DMS114 treated with DMSO at 0.1 percent for 48 hours (cell line): ENCODE measurements at regions not wholly inside any gene's neighbourhood (a gene's known extent, or its start where the extent isn't known, plus 50 kb on each side); places are given as distances from the start of the nearest gene placed in this dataset.

Source experiments
- DNase-seq: peaks from one replicate; lab custom pipeline; 2025; ENCODE audit not compliant: unreplicated experiment; lab: John Stamatoyannopoulos, UW

DNA sequence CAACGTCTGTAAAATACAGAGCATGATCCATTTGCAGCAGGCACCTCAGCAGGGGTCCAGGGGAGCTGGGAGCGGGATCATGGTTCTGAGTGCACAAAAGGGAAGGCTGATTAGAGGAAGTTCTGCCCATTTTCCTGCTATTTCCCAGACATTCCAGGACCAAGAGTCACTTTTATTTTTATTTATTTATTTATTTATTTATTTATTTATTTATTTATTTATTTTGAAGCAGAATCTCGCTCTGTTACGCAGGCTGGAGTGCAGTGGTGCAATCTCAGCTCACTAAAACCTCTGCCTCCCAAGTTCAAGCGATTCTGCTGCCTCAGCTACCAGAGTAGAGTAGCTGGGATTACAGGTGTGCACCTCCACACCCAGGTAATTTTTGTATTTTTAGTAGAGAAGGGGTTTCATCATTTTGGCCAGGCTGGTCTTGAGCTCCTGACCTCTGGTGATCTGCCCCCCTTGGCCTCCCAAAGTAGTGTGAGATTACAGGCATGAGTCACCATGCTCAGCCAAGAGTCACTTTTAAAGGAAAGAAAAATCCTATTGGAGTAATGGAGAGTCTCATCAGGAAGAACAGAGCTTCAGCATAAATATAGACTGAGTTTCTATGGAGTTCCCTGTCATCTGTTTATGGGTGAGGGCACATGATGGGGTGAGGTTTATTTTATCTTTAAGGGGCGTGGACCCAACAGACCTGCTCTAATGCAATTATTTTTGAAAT, 355.2 kb downstream of the HAPSTR1 start:
- DNase-seq = no peak

DNA sequence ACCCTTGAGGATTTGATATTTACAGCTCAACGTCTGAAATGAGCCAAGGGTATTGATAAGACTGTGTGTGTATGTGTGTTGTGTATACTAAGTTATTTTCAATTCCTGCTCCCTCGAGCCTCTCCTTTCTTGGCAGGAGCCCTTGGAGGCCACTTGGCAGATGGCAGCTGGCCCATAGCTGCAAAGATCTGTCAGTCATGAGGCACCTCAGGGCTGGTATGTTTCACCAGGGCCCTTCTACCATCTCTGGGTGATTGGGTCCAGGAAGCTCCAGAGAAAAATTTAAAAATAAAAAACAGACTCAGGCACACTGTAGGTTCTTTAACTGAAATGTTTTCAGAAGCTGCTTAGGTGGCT, 355.7 kb downstream of the HAPSTR1 start:
- no peak for DNase-seq

DNA sequence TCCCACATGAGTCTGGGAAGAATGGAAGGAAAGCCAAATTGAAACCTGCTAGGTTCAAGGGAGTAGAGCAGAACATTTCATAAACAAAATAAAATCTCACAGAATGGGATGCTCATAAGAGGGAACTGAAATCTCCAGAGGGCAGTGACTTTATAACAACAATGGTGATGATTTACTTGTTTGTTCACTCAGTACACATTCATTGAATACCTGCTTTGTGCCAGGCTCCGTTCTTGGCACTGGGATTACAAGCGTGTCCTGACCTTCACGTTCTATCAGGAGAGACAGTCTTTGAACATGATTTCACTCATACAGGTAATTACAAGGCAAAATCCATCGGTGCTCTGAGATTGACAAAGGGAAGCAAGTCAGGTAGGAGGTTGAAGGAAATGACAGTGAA, 356.3 kb downstream of the HAPSTR1 start:
- no peak for DNase-seq

DNA sequence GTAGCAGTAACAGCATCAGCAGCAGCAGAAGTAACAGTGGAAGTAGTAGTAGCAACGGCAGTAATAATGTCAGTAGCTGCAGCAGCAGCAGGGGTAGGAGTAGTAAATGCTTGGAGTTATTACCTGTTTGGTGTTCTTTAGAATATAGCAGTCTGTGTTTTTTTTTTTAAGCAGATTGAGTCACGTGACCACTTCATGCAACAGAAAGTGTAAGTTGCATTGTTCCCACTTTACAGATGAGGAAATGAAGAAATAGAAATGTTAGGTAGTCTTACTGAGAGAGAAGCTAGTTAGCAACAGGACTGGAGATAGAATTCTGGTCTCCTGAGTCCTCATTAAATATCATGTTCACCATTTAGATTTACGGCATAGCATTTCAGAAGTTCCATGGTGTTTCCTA, 358.2 kb downstream of the HAPSTR1 start:
- no peak for DNase-seq

DNA sequence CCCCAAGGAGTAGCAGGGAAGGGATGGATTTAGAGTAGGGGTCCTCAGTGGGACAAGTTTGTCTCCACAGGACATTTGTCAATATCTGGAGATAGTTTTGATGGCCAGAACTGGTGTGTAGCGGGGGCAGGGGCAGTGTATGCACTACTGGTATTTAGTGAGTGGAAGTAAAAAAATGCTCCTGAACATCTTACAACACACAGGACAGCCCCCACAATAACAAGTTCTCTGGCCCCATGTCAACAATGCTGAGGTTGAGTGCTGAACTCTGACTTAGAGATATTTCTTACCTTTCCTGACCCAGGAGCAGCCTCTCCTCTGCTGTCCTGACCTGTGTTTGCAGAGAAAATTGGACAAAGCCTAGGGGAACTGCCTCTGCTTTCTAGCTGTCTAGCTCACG, 365.8 kb downstream of the HAPSTR1 start:
- no peak for DNase-seq

DNA sequence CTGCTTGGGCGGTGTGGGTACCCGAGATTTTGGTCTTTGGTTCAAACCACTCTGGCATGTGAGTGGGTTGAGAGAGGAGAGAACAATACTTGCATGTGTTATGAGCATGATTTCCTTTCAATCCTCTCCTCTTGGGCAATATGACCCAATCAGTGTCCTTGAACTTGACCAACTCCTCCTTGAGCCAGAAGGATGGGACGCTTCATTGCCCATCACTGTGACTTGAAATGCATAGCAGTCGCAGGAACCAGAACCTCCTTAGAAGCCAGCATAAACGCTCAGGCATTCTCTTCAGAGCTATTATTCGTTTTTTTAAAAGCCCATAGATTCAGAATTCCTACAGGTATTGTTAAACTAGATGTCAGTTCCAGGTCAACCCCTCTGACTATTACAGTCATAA, 367.4 kb downstream of the HAPSTR1 start:
- DNase-seq = no peak

DNA sequence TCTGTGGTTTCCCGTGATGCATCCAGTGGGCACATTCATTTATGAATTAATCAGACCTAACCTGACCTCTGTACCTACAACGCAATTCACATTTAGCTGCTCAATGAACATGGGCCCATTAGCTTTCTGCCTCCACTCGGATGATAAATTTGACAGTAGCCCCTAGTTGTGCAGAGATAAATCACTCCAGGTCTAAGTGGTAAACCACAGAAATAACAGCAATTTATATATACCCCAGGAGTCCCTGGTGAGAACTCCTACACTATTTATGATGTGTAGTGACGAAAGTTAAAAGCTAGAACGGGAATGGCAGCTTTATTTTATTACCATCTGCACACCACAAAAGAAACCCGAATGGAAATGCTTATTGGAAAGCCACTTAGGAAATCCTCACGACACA, 371.5 kb downstream of the HAPSTR1 start:
- DNase-seq = no peak

DNA sequence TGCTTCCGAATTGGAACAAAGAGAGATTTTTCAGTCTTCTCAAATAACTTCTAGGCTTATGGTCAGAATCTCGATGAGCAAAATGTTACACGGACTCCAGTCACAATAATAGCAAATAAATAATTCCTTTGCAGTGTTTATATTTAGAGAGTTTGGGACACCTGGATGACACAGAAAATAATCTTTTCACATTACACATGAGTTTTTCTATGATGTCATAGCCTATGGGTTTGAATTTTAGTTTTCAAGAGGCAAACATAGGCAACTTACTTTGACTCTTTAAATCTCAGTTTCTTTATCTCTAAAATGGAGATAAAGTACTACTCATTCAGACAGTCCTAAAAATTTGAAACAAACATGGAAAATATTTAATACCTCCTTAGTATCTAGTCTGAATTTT, 372.0 kb downstream of the HAPSTR1 start:
- DNase-seq = no peak

DNA sequence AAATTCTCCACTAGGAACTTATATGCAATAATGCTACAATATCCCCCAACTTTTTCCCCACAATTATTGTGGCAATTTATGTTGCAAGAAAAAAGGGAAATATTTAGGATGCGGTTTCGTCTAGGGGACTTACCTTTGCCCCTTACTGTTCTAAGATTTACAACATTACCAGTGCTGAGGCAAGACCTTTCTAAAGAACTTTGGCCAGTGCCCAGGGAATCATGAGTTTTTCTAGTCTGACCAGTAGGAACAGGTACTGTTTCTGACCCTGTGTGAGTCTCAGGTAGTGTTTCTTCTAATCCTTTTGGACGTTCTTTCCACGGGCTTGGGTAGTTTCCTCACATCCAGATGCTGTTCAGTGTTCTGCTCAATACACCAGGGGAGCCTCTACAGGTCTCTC, 373.7 kb downstream of the HAPSTR1 start:
- DNase-seq = no peak

DNA sequence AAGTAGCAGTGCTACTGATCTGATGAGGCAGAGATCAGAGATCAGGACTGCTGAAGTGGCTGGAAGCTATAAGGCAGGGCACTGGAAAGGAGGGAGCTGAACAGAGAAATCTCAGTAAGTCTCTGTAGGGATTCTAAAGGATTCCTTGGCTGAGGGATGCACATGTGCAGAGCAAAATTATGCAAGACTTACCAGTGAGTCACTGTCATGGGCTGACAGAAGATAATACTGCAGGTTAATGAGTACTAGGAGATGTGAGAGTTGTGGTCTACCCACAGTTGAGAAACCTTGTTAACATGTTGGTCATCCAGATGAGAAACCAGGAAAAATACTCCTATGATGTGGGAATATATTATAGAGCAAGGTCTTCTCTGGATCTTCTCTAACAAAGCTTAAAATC, 378.1 kb downstream of the HAPSTR1 start:
- DNase-seq = no peak

DNA sequence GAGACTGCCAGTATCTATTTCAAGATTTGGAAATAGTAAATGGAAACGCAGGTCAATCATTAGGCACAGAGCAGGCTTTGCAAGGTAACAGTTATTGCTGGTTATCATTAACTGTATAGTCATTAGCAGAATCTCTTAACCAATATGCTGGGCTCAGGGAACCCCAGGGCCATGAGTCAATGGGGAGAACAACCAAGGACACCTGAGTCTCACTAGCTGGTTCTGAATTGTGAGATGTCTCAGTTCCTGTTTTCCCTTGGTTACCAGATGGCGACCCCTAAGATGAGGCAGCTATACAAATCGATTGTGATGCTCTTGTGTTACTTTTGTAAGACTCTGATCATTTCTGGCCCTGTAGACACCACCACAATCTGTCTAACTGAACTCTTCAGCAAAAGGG, 385.3 kb downstream of the HAPSTR1 start:
- DNase-seq = no peak

DNA sequence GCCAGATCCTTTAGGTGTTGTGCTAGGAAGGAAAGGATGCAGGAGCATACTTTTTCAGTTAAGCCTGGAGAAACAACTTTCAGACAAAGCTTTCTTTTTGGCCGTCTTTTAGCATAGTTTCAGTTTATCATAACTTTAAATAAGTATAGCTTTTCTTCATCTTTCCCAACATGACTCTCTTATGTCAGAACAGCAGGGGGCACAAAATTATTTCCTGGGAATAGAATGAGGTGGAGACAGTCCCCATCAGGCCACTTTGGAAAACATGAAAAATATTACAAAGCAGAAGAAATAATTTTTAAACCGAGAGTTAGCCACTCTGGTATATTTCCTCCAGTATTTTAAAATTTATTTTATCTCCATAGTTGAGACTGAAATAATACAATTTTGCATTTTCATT, 387.6 kb downstream of the HAPSTR1 start:
- DNase-seq = no peak

DNA sequence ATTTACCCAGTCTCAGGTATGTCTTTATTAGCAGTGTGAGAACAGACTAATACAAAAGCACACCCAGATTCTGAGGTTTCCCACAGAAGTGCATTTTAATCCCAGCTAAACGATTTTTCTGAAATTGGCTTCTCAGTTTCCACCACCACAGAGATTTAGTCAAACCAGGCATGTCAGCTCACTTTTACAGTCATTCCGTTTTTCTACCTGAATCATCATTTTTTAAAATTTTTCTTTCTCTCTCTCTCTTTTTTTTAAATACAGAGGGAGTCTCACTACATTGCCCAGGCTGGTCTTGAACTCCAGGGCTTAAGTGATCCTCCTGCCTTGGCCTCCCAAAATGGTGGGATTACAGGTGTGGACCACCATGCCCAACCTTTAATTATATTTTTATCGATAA, 389.1 kb downstream of the HAPSTR1 start:
- DNase-seq = no peak

DNA sequence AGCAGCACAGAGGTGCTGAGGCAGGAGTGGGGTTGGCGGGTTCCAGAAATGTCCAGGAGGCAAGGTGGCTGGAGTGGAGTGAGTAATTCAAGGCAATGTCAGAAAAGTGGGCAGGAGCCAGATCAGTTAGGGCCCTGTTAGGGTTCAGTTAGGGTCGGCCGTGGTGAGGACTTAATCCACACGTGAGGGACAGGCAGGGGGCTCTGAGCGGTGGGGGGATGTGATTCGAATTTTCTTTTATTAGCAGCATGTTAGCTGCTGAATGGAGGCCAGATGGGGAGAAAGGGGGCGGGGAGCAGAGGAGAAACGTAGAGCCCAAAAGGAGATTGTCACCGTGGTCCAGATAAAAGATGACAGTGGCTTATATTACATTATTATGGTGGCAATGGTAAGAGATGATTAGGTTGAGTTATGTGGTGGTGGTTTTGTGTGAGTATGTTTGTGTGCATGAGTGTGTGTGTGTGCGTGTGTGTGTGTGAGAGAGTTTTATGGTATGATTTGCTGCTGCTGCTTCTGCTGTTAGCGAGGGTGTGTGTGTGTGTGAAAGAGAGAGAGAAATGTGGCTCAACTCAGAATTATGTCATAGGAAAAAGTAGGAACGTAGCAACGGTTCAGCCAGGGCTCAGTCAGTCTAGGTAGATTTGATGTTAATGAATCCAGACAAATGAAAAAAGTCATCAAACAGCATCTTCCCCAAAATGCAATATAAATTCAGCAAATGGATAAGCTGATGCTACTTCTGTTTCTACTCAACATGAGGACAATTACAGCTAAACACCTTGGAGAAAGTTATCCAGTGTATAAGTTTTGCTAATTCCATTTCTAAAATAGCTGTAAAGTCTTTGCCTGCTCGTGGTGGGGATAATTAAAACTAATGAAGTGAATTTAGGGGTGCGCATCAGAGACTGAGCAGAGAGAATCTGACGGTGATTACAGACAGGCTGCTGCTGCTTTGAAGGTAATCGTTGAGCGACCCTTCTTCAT, 390.6 kb downstream of the HAPSTR1 start:
- no peak for DNase-seq

DNA sequence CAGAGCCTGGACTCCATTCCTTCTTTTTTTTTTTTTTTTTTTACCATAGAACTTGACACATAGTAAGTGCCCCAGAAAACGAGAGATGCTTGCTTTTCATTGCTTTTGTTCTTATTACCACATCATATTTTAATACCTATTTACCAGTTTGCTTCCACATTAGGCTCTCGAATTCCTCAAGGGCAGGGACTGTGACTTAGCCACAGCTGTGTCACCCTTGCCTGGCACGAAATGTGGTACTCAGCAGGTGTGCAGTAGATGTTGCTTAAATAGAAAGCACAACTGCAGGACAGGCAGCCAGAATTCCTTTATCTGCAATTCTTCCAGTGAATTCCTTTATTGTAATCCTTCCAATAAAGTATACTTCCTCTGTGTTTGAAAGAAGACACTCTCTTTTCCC, 393.0 kb downstream of the HAPSTR1 start:
- no peak for DNase-seq

DNA sequence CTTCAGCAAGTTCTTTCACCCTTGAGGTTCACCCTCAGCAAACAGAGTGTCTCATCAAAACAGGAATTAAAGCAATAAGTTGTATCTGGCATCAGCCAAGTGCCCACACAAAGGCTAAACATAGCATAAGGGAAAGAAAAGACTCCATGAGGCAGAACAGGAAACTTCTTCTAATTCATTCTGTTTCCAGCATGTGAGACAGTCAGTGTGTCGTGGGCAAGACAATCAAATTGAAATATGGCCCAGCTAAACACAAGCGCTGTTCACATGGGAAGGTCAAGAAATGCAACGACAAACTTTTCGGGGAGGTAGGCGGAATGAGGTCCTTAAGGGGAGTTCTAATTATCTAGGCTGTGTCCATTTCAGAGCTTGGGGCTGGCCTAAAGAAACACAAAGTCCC, 393.4 kb downstream of the HAPSTR1 start:
- DNase-seq = no peak

DNA sequence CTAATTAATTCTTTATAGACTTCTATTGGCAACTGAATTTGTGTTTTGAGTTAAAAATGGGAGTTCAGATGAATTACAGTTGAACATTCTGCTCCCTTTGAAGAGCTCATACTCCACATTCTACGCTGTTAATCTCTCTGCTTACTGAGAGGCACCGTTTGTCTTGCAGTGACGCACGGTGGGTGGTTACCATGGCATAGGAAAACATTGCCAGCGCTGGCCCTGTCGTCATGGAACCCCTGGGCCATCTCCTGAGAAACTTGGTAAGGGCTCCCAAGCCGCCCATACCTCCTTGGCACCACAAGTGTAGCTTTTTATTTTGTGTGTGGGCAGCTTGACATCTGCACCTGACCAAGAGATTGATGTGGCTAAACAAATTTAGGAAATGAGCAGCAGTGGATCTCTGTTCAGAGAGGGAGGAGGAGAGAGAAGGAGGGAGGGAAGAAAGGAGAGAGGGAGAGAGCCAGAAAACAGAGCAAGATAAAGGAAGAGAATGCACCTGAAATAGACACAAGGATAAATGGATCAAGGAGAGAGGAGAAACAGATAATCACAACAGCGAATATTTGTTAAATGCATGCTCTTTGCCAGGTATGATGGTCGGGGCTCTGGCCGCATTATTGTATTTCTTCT, 398.5 kb downstream of the HAPSTR1 start:
- no peak for DNase-seq

DNA sequence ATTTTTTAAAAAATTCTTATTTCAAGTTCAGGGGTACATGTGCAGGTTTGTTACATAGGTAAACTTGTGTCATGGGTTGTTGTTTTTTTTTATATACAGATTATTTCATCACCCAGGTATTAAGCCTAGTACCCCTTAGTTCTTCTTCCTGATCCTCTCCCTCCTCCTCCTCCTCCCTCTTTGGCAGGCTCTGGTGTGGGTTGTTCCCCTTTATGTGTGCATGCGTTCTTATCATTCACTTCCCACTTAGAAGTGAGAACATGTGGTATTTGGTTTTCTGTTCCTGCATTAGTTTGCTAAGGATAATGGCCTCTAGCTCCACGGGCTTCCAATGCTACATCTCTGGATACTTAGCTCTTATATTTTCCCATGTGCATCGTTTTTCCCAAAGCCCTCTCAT, 404.4 kb downstream of the HAPSTR1 start:
- DNase-seq = no peak

DNA sequence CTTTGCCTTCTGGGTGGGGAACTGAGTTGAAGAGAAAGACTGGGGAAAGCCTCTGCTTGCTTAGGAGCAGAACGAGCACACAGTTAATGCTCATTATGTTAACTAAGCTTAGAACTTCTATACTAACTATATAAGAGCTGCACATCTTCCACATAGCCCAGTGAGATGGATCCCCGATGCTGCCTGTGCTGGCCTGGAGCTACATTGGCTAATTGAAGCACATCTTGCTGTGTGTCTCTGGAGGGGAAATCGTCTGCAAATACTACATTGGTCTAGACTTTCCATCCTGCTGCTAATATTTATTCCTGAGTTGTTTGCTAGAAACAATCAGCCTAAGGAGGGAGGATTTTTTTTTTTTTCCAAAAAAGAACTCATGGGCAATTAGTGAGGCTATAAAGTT, 406.3 kb downstream of the HAPSTR1 start:
- no peak for DNase-seq

DNA sequence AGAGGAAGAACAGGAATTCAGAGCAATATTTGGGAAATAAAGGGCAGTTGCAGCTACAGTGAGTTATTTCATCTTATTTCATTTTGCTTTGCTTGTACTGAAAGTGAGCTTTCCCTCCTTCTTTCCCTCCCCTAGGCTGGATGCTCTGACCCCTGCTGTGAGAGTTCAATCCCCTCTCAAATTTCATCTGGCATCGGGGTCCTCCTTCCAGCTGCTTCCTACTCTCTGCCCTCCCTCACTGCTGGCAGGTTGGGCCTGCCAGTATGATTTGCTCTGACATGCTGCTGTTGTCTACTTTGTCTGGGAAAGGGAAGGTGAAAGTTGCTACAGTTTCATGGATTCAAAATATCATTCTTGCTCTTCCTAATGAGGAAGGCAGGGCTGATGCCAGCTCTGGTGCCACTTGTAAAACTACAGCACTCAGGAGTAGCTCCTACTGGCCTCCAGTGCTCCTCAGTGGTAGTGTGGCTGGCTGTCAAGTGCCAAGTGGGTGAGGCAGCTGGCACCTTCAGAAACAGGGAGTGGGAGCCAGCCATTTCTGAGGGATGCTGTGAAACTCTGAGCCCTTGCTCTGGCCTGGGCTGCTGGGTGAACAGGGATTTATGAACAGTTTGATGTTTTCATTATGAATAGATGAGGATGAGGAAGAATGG, 408.6 kb downstream of the HAPSTR1 start:
- DNase-seq = no peak

DNA sequence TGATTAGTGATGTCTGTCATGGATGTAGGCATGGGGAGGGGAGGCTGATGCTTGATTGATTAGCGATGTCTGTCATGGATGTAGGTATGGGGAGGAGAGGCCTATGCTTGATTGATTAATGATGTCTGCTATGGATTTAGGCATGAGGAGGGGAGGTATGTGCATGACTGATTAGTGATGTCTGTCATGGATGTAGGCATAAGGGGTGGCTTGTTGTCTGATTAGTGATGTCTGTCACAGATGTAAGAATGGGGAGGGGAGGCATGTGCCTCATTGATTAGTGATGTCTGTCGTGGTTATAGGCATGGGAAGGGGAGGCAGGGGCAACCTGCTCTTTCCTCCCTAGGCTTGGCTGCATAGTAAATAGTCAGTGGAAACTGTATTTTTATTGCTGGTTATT, 409.4 kb downstream of the HAPSTR1 start:
- DNase-seq = no peak
